ENCODE measurements at regions not wholly inside any gene's neighbourhood (a gene's known extent, or its start where the extent isn't known, plus 50 kb on each side); places are given as distances from the start of the nearest gene placed in this dataset.

DNA sequence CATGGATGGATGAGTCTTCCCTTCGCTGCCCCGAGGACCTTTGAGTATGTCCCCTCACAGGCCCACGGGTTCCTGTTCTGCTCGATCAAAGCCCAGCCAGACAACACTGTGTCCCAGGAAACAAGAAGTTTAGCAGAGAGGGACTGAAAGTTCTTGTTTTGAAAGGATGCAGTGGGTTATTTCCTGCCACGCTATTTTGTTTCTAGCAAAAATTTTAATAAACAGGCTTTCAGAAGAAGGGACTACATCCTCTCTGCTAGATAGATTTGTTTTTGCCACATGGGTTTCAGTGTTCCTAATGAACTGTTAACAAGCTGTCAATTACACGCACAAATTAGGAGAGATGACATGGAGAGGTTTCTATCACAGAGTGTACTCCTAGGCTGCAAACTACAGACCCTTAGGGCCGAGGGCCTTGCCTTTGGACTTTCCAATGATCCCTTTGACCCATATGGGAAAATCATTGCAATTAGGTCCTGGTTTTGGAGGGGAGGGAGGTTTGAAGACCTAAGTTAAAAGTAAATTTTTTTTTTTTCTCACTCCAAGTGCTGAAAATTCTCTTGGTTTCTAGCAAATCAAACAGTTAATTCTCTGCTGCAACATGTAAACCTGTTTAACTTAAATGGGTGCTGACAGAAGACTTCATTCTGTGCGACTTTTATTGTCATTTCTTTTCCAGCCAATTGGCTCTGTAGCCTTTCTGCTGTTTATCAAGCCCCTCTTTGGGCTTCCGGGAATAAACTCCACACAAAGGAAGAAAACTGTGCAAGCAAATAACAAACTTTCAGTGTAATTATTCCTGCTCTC, 81.4 kb downstream of the RCN1 start:
- TF ChIP-seq, protein P1, sequence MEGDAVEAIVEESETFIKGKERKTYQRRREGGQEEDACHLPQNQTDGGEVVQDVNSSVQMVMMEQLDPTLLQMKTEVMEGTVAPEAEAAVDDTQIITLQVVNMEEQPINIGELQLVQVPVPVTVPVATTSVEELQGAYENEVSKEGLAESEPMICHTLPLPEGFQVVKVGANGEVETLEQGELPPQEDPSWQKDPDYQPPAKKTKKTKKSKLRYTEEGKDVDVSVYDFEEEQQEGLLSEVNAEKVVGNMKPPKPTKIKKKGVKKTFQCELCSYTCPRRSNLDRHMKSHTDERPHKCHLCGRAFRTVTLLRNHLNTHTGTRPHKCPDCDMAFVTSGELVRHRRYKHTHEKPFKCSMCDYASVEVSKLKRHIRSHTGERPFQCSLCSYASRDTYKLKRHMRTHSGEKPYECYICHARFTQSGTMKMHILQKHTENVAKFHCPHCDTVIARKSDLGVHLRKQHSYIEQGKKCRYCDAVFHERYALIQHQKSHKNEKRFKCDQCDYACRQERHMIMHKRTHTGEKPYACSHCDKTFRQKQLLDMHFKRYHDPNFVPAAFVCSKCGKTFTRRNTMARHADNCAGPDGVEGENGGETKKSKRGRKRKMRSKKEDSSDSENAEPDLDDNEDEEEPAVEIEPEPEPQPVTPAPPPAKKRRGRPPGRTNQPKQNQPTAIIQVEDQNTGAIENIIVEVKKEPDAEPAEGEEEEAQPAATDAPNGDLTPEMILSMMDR (optimal IDR thresholded peaks at IDR 0.05 in 1 of 3, IDR thresholded peaks at IDR 0.05 in 1 of 3, conservative IDR thresholded peaks at IDR 0.05 in 1 of 3; ENCODE audit: extremely low read depth in 1 of 3, insufficient read depth in 2 of 3, low read length in 3 of 3), result no peak
- no peak for TF ChIP-seq EZH2 (IDR thresholded peaks at IDR 0.05; ENCODE audit: low read length)
